ENCODE measurements at regions not wholly inside any gene's neighbourhood (a gene's known extent, or its start where the extent isn't known, plus 50 kb on each side); places are given as distances from the start of the nearest gene placed in this dataset.
"Not testable (repeated sequence)": the region's sequence is repeated elsewhere in the genome, so short reads cannot be mapped to it uniquely, and the experiment has no call there.

DNA sequence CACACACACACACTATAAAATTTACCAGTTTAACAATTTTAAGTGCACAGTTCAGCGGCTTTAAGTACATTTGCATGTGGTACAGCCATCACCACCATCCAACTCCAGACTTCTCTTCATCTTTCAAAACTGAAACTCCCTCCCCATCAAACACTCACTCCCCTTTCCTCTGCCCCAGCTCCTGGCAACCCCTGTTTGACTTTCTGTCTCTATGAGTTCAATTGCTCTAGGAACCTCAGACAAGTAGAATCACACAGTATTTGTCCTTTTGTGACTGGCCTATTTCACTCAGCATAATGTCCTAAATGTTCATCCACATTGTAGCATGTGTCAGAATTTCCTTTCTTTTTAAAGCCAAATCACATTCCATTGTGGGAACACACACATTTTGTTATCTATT is 302.8 kb upstream of the FOXQ1 start:
- Mint-ChIP-seq H3K27me3 (ENCODE audit: low read depth in 3 of 3) (peaks cover 0 to 10% (median 5%) of the 10 kb centered on the region in 3 donors), H3K4me3 (no peak overlapping the region), H3K4me1 (no peaks in the 10 kb centered on the region)

DNA sequence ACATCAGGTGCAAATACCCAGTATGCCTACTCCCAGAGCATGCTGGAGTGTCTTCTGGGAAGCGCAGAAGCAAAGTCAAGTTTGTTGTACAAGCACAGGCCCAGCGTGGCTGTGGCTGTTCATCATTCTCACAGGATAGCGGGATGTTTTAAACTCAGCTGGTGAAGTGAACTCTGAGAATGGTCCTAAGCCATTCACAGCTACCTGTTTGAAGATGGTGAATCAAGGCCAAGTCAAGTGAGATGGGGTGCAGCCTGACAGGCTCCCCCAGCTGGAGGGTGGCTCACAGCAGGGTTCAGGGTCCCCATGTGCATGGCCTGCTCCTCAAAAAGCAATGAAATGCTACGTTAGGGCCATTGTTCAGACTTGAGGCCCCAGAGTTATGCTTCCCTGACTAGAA is 304.7 kb upstream of the FOXQ1 start:
- Mint-ChIP-seq H3K36me3 (no peaks in the 10 kb centered on the region), H3K9me3 (peaks cover 0 to 2% (median 0%) of the 10 kb centered on the region in 6 donors), H3K27ac (no peak overlapping the region), H3K4me1 (no peaks in the 10 kb centered on the region), H3K4me3 (no peak overlapping the region), H3K27me3 (ENCODE audit: low read depth in 3 of 3) (peaks cover 0 to 8% (median 4%) of the 10 kb centered on the region in 3 donors)
- DNase-seq: no peak

More for the DNA sequence above, 302.8 kb upstream of the FOXQ1 start:
- H3K36me3 Mint-ChIP-seq: no peaks in the 10 kb centered on the region
- peaks cover 0 to 5% (median 0%) of the 10 kb centered on the region in 6 donors for H3K9me3 Mint-ChIP-seq
- DNase-seq: no peak
- no peak overlapping the region for H3K27ac Mint-ChIP-seq

DNA sequence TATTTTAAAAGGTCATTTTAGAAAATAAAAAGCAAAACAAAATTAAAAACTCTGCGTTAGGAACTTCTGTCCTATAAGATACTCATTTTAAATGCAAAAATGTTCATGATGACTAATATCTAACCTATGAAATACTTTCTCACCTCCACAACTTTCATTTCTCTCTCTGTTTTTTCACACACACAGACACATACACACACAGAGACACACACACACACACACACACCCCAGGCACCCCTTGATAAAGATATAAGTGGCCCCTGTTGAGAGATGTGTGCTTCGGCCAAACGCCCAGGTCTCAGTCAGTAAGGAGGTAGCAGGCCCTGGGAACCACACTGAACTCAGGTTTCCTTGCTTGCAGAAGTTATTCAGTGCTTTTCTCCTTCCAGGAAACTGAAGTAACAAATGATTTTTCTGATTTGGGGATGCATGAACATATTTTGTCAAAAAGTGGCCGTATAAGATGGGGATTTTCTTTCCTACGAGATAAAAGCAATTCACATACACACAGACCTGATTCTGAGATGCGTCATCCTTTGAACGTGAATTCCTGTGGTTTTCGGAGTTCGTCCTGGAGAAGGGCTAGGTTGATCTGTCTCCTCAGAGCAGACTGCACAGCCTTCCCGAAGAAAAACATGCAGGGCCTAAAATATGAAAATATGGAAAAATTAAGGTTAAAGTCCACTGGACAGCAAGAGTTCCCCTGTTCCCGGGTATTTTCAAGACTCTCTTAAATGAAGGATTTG is 306.8 kb upstream of the FOXQ1 start:
- Mint-ChIP-seq H3K9me3 (no peaks in the 10 kb centered on the region), H3K4me1 (no peaks in the 10 kb centered on the region), H3K27me3 (ENCODE audit: low read depth in 3 of 3) (peaks cover 0 to 4% (median 3%) of the 10 kb centered on the region in 3 donors), H3K4me3 (no peak overlapping the region), H3K27ac (no peak overlapping the region), H3K36me3 (no peaks in the 10 kb centered on the region)
- DNase-seq: no peak

DNA sequence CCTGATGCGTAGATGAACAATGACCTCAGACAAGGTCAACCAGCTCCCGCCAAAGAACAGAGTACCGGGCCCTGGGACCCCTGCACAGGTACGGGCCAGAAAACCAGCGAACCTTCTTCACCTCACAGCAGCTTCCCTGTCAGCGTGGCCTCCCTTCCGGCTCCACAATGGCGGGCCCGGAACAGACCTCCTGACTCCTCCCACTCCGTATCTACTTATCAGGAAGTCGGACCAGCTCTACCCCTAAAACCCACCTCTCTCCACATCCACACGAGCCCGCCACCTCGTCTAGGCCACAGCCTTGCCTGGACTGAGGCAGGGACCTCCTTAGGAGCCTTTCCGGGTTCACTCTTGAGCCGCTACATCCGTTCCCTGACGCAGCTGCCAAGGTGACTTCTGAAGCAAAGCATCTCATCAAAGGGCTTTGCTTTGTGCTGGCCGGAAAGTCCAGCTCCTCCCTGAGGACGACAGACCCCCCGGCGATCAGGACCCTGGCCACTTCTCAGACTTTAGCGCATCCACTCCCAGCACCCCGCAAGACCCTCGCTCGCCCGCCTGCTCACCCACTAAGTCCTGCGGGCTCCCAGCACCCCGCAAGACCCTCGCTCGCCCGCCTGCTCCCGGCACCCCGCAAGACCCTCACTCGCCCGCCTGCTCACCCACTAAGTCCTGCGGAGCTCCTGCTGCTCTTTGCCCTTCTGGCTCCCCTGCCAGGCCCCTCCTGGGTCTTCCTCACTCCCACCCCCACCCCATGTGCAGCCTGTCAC is 308.3 kb upstream of the FOXQ1 start:
- H3K9me3 Mint-ChIP-seq: no peaks in the 10 kb centered on the region
- no peak overlapping the region for H3K27ac Mint-ChIP-seq
- H3K4me1 Mint-ChIP-seq: no peaks in the 10 kb centered on the region
- DNase-seq: no peak
- no peak overlapping the region for H3K4me3 Mint-ChIP-seq
- H3K27me3 Mint-ChIP-seq (ENCODE audit: low read depth in 3 of 3): peaks cover 0 to 5% (median 5%) of the 10 kb centered on the region in 3 donors
- H3K36me3 Mint-ChIP-seq: no peaks in the 10 kb centered on the region

DNA sequence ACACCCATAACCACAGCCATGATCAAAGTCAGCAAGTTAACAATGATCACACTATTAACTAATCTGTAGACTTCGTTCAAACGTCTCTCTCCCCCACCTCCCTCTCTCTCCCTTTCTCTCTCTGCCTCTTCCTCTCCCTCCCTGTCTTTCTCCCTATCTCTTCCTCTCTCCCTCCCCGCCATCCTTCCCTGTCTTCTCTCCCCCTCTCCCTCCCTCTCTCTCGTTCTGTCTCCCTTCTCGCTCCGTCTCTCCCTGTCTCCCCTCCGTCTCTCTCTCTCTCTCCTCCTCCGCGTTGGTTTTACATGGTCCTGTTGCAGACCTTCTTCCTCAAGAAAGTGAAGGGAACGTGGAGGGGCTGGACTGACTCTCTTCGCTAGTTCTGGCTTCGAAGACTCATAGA is 308.9 kb upstream of the FOXQ1 start:
- DNase-seq: no peak
- no peak overlapping the region for H3K27ac Mint-ChIP-seq
- no peak overlapping the region for H3K4me3 Mint-ChIP-seq
- no peaks in the 10 kb centered on the region for H3K36me3 Mint-ChIP-seq
- no peaks in the 10 kb centered on the region for H3K9me3 Mint-ChIP-seq
- peaks cover 3 to 7% (median 4%) of the 10 kb centered on the region in 3 donors for H3K27me3 Mint-ChIP-seq (ENCODE audit: low read depth in 3 of 3)
- no peaks in the 10 kb centered on the region for H3K4me1 Mint-ChIP-seq

DNA sequence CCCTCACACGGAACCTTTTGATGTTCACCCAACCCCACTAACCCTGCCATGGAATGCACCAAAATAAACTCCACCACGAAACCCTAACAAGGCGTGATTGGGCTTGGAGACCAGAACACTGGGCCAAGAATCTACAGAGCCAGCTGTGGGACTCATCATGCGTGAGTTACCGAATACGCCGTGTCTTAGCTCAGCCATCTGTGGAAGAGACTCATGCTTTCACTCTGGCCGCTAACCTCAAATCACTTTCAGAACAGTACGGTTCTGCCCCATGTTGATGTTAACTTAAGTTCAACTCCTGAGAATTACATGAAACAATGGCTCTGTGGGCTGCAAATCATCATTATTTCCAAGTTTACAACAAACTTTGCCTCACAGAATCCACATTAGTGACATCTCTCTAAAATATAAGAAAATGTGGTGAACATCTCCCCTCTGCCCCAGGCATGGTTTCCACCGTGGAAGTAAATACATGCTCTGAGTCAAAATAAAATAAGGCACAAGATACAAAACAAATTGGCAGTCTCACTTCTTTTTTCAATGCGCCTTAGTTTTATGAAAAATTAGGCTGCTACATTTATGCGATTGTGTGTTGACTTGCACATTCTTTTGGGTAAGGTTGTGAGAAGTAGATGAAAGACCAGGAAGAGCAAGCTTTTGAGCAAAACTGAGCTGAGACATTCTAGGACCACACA is 308.9 kb upstream of the EXOC2 start:
- no peak for DNase-seq
- no peaks in the 10 kb centered on the region for H3K9me3 Mint-ChIP-seq
- no peaks in the 10 kb centered on the region for H3K36me3 Mint-ChIP-seq
- H3K27ac Mint-ChIP-seq: no peak overlapping the region
- H3K4me1 Mint-ChIP-seq: no peaks in the 10 kb centered on the region
- peaks cover 2 to 7% (median 4%) of the 10 kb centered on the region in 3 donors for H3K27me3 Mint-ChIP-seq (ENCODE audit: low read depth in 3 of 3)
- no peak overlapping the region for H3K4me3 Mint-ChIP-seq

DNA sequence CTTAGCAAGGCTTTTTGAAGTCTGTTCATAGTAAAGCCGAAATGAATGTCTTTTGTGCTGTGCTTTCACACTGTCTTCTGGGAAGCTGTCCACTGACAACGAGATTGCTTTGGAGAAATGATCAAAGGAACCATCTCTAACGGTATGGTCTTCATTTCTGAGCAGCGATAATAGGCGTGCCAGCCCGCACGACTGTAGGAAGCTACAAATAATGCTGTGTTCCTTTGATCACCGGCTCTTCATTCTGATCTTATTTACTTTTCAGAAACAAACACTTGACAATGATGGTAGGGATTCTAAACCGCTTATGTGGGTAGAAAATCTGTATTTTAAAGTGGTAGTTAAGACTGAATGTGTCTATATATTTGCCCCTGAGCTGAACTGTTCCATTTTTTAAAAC is 306.6 kb upstream of the EXOC2 start:
- H3K4me3 Mint-ChIP-seq: no peak overlapping the region
- no peaks in the 10 kb centered on the region for H3K9me3 Mint-ChIP-seq
- H3K4me1 Mint-ChIP-seq: no peaks in the 10 kb centered on the region
- H3K27ac Mint-ChIP-seq: no peak overlapping the region
- no peak for DNase-seq
- peaks cover 2 to 13% (median 6%) of the 10 kb centered on the region in 3 donors for H3K27me3 Mint-ChIP-seq (ENCODE audit: low read depth in 3 of 3)
- no peaks in the 10 kb centered on the region for H3K36me3 Mint-ChIP-seq

DNA sequence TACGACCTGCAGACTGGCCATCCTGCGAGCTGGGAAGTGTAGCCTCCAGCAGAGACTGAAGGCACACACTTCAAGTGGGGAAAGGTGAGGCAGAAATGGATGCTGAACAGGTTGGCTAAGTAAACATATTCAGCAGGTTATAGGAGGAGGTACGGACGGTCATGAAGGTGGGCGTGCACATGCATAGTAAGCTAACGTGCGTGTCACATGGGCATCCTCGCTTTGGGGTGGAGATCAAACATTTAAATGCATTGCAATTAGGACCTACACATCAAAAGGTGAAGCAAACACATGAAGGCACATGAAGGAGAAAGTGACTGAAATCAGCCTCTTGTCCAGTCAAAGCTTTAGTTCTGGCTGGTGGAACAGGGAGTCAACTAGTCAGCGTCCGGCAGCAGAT is 305.6 kb upstream of the EXOC2 start:
- H3K36me3 Mint-ChIP-seq: no peaks in the 10 kb centered on the region
- H3K27me3 Mint-ChIP-seq (ENCODE audit: low read depth in 3 of 3): peaks cover 4 to 12% (median 6%) of the 10 kb centered on the region in 3 donors
- no peak overlapping the region for H3K4me3 Mint-ChIP-seq
- DNase-seq: no peak
- H3K9me3 Mint-ChIP-seq: no peaks in the 10 kb centered on the region
- no peaks in the 10 kb centered on the region for H3K4me1 Mint-ChIP-seq
- no peak overlapping the region for H3K27ac Mint-ChIP-seq

DNA sequence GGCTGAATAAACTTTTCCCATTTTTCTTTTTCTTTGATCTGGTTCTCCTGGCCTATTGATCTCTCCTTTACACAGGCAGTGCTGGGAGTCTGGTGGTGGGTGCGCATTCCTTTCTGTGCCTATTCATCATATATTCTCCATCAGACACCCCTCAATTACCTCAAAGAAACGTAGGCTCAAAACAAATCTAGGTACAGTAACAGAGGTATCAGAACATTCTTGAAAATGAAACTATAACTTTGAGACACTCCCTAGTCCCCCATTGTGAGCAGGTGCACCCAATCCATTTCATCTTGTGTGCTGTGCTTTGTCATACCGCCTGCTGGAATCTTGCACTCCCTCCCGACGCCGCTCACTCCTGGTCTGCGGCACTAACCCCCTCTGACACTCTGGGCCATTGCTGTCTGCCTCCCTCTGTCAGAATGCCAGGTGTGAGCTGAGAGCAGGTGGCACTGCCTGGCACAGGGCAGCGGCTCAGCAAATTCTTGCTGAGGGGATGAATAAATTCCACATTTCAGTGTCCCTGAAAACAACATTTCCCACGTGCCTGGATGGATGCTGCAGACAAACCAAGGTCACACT is 303.4 kb upstream of the EXOC2 start:
- no peak for DNase-seq
- peaks cover 4 to 12% (median 6%) of the 10 kb centered on the region in 3 donors for H3K27me3 Mint-ChIP-seq (ENCODE audit: low read depth in 3 of 3)
- H3K9me3 Mint-ChIP-seq: no peaks in the 10 kb centered on the region
- H3K27ac Mint-ChIP-seq: no peak overlapping the region
- no peak overlapping the region for H3K4me3 Mint-ChIP-seq
- no peaks in the 10 kb centered on the region for H3K36me3 Mint-ChIP-seq
- no peaks in the 10 kb centered on the region for H3K4me1 Mint-ChIP-seq

DNA sequence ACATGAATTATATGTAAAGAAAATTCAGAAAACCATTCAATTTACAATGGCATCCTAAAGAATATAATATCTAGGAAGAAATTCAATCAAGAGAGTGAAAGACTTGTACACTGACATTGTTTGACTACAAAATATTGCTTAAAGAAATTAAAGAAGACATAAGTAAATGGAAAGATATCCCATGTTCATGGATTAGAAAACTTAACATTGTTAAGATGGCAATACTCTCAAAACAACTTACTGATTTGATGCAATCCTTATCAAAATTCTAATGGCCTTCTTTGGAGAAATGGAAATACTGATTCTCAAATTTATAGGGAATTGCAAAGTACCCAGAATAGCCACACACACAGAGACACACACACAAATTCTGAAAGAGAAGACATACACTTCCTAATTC is 298.3 kb upstream of the EXOC2 start:
- H3K27ac Mint-ChIP-seq: no peak overlapping the region
- peaks cover 2 to 12% (median 8%) of the 10 kb centered on the region in 3 donors for H3K27me3 Mint-ChIP-seq (ENCODE audit: low read depth in 3 of 3)
- H3K36me3 Mint-ChIP-seq: no peaks in the 10 kb centered on the region
- H3K4me3 Mint-ChIP-seq: no peak overlapping the region
- no peak for DNase-seq
- peaks cover 0 to 7% (median 0%) of the 10 kb centered on the region in 6 donors for H3K9me3 Mint-ChIP-seq
- no peaks in the 10 kb centered on the region for H3K4me1 Mint-ChIP-seq

DNA sequence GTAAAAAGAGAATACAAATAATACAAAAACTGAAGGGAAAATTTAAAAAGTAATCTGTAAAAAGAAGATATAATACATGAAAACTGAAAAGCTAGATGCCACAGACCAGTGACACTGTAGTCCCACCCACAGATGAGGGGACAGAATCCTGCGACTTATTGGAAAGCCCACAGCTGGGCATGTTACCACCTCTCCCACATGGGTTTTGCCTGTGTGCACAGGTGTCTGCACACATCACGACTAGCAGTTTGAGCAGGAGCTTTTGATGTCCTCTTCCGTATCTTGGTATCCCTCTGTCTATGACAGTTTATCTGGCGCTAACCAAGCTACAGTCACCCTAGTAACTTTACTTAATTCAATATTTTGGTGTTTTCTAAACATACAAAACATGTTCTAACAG is 291.1 kb upstream of the EXOC2 start:
- H3K4me1 Mint-ChIP-seq: no peaks in the 10 kb centered on the region
- no peak overlapping the region for H3K27ac Mint-ChIP-seq
- H3K4me3 Mint-ChIP-seq: no peak overlapping the region
- no peaks in the 10 kb centered on the region for H3K36me3 Mint-ChIP-seq
- DNase-seq: no peak
- peaks cover 0 to 13% (median 1%) of the 10 kb centered on the region in 3 donors for H3K27me3 Mint-ChIP-seq (ENCODE audit: low read depth in 3 of 3)
- H3K9me3 Mint-ChIP-seq: peaks cover 0 to 3% (median 0%) of the 10 kb centered on the region in 6 donors

DNA sequence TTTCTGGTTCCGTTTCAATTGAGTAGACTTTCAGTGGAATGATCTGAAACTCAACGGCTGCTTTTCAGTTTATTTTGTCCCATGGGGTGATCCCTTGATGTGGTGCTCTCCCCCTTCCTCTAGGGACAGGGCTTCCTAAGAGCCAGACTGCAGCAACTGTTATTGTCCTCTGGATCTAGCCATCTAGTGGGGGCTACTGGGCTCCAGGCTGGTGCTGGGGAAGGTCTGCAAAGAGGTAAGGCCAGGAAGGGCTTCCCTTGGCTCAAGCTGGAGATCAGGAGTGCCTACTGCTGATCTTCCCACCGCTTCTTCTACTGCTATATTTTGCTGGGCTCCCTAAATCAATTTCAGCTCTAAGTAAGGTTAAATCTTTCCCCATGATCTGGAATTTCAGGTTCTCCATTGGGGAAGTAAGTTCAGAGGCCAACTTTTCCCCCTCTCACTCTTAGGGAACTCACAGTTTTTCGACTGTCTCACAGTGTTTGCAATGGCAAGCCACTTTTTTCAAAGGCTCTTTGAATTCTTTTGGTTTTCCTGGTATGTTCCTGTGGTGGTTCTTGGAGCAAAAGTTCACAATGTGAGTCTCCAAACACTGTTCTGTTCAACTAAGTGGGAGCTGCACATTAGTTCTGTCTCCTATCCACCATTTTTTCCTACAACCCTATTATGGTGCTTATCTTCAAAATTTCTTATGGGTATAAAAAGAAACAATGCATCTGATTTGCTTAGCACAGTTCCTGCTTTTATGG is 286.2 kb upstream of the EXOC2 start:
- Mint-ChIP-seq H3K36me3 (peaks cover 0 to 3% (median 0%) of the 10 kb centered on the region in 3 donors), H3K4me1 (no peaks in the 10 kb centered on the region), H3K4me3 (no peak overlapping the region), H3K9me3 (peaks cover 0 to 24% (median 7%) of the 10 kb centered on the region in 6 donors), H3K27ac (no peak overlapping the region), H3K27me3 (ENCODE audit: low read depth in 3 of 3) (peaks cover 3 to 10% (median 6%) of the 10 kb centered on the region in 3 donors)
- no peak for DNase-seq

DNA sequence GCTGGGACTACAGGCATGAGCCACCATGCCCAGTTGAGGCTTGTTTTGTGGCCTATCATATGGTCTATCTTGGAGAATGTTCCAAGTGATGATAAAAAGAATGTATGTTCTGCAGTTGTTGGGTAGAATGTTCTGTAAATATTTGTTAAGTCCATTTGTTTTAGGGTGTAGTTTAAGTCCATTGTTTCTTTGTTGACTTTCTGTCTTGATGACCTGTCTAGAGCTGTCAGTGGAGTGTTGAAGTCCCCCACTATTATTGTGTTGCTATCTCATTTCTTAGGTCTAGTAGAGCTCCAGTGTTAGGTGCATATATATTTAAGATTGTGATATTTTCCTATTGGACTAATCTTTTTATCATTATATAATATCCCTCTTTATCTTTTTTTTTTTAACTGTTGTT is 284.3 kb upstream of the EXOC2 start:
- peaks cover 0 to 24% (median 7%) of the 10 kb centered on the region in 6 donors for H3K9me3 Mint-ChIP-seq
- not testable (repeated sequence) for H3K4me1 Mint-ChIP-seq; H3K4me3 Mint-ChIP-seq; H3K27ac Mint-ChIP-seq; H3K36me3 Mint-ChIP-seq; H3K27me3 Mint-ChIP-seq (ENCODE audit: low read depth in 3 of 3); DNase-seq

All from immature natural killer cell (primary cell).